Mesenchymal stem cell (in vitro differentiated cells and primary cell): ENCODE measurements at regions not wholly inside any gene's neighbourhood (a gene's known extent, or its start where the extent isn't known, plus 50 kb on each side); places are given as distances from the start of the nearest gene placed in this dataset.

Experiments used
- DNase-seq: peaks from one replicate; pipeline ENCODE4 v3.0.0-alpha.2; 2013
- H2AFZ ChIP-seq: one replicate; pipeline ENCODE4 v1.6.1; 2013; ENCODE audit warnings: low read depth, mild to moderate bottlenecking, control low read depth, inconsistent platforms, low read length, moderate library complexity
- H2AK5ac ChIP-seq: 2 replicates; pipeline ENCODE4 v1.6.1; 2013; ENCODE audit warnings: low read length, moderate library complexity, mild to moderate bottlenecking, inconsistent platforms; ENCODE audit not compliant: severe bottlenecking
- H2BK120ac ChIP-seq: one replicate; pipeline ENCODE4 v1.6.1; 2013; ENCODE audit warnings: low read depth, mild to moderate bottlenecking, inconsistent platforms, low read length, moderate library complexity
- H2BK12ac ChIP-seq, 2 experiments: one replicate each; pipeline ENCODE4 v1.6.1; 2013; ENCODE audit warnings: inconsistent platforms in 2 of 2, low read length in 2 of 2, mild to moderate bottlenecking in 2 of 2, moderate library complexity in 2 of 2, control low read depth in 1 of 2
- H2BK15ac ChIP-seq: one replicate; pipeline ENCODE4 v1.6.1; 2013; ENCODE audit warnings: mild to moderate bottlenecking, low read depth, inconsistent platforms; ENCODE audit not compliant: poor library complexity, severe bottlenecking
- H2BK5ac ChIP-seq: 2 replicates; pipeline ENCODE4 v1.6.1; 2013; ENCODE audit warnings: low read depth, mild to moderate bottlenecking, low read length, control low read depth, inconsistent platforms; ENCODE audit not compliant: poor library complexity, severe bottlenecking
- H3K14ac ChIP-seq, 2 experiments: one replicate each; pipeline ENCODE4 v1.6.1; 2013; ENCODE audit warnings: inconsistent platforms in 2 of 2, low read length in 2 of 2, control low read depth in 1 of 2, mild to moderate bottlenecking in 1 of 2, moderate library complexity in 1 of 2
- H3K18ac ChIP-seq, 2 experiments: one replicate each; pipeline ENCODE4 v1.6.1; 2013; ENCODE audit warnings: inconsistent platforms in 2 of 2, low read length in 2 of 2, control low read depth in 1 of 2, low read depth in 1 of 2, mild to moderate bottlenecking in 1 of 2
- H3K23ac ChIP-seq, 2 experiments: one replicate each; pipeline ENCODE4 v1.6.1; 2013; ENCODE audit warnings: inconsistent platforms in 2 of 2, low read length in 2 of 2, mild to moderate bottlenecking in 2 of 2, moderate library complexity in 2 of 2, control low read depth in 1 of 2
- H3K27ac ChIP-seq: 2 replicates; pipeline ENCODE4 v1.5.1; 2013; ENCODE audit warnings: mild to moderate bottlenecking, moderate library complexity, low read length, control low read depth, inconsistent platforms; ENCODE audit not compliant: poor library complexity, severe bottlenecking
- H3K27me3 ChIP-seq, 2 experiments: 2 replicates each; pipeline versions ENCODE4 v1.6.1 to v1.7.0; 2013; ENCODE audit warnings: low read length in 2 of 2, mild to moderate bottlenecking in 2 of 2, moderate library complexity in 2 of 2, control low read depth in 1 of 2, inconsistent platforms in 1 of 2; ENCODE audit not compliant: control insufficient read depth in 1 of 2, insufficient read depth in 1 of 2
- H3K36me3 ChIP-seq, 2 experiments: 2 replicates each; pipeline versions ENCODE4 v1.6.1 to v1.7.0; 2013; ENCODE audit warnings: low read length in 2 of 2, control low read depth in 1 of 2, inconsistent platforms in 1 of 2, low read depth in 1 of 2, mild to moderate bottlenecking in 1 of 2; ENCODE audit not compliant: insufficient read depth in 2 of 2, control insufficient read depth in 1 of 2
- H3K4ac ChIP-seq, 2 experiments: one replicate each; pipeline ENCODE4 v1.6.1; 2013; ENCODE audit warnings: inconsistent platforms in 2 of 2, low read length in 2 of 2, mild to moderate bottlenecking in 2 of 2, moderate library complexity in 2 of 2, control low read depth in 1 of 2, low read depth in 1 of 2
- H3K4me1 ChIP-seq: 2 replicates; pipeline ENCODE4 v1.6.1; 2013; ENCODE audit warnings: low read depth, low read length, control low read depth; ENCODE audit not compliant: control insufficient read depth, insufficient read depth
- H3K4me2 ChIP-seq: 2 replicates; pipeline ENCODE4 v1.6.1; 2013; ENCODE audit warnings: low read length, mild to moderate bottlenecking, inconsistent platforms; ENCODE audit not compliant: poor library complexity, severe bottlenecking
- H3K4me3 ChIP-seq, 2 experiments: 2 replicates each; pipeline versions ENCODE4 v1.5.1 to v1.7.0; 2013; ENCODE audit warnings: low read length in 2 of 2, mild to moderate bottlenecking in 2 of 2, control low read depth in 1 of 2, low read depth in 1 of 2; ENCODE audit not compliant: insufficient read depth in 1 of 2
- H3K79me1 ChIP-seq: replicated peaks from 2 replicates; pipeline ENCODE4 v1.6.1; 2013; ENCODE audit warnings: mild to moderate bottlenecking, control low read depth, low read length, inconsistent platforms; ENCODE audit not compliant: poor library complexity, severe bottlenecking
- H3K9ac ChIP-seq: 2 replicates; pipeline ENCODE4 v1.7.0; 2013; ENCODE audit warnings: mild to moderate bottlenecking, low read length, moderate library complexity
- H3K9me3 ChIP-seq: 2 replicates; pipeline ENCODE4 v1.7.0; 2013; ENCODE audit warnings: mild to moderate bottlenecking, low read length; ENCODE audit not compliant: control insufficient read depth
- H4K8ac ChIP-seq: one replicate; pipeline ENCODE4 v1.6.1; 2013; ENCODE audit warnings: inconsistent platforms, mild to moderate bottlenecking, low read length, moderate library complexity
- H4K91ac ChIP-seq: one replicate; pipeline ENCODE4 v1.6.1; 2013; ENCODE audit warnings: mild to moderate bottlenecking, low read length, inconsistent platforms
- WGBS: methylation state at CpG from one replicate; pipeline ENCODE4 v1.1.7; 2013; ENCODE audit warnings: mixed read lengths; 5-methylcytosine and 5-hydroxymethylcytosine counted together

GRCh38 chr12:98149691-98150210 lies 365.6 kb upstream of the TMPO start:
- Histone ChIP-seq H3K4me1 (no peaks in the 10 kb centered on the region), H2BK12ac (no peak overlapping the region), H3K23ac (no peak overlapping the region), H4K91ac (no peak overlapping the region), H3K4me3 (no peak overlapping the region), H2BK15ac (no peak overlapping the region), H3K18ac (no peak overlapping the region), H2AFZ (no peak overlapping the region), H3K4ac (no peak overlapping the region), H4K8ac (no peak overlapping the region), H3K4me2 (no peak overlapping the region), H3K36me3 (no peaks in the 10 kb centered on the region), H3K79me1 (no peaks in the 10 kb centered on the region), H2BK5ac (no peak overlapping the region), H3K9me3 (no peaks in the 10 kb centered on the region), H3K27ac (no peak overlapping the region), H2BK120ac (no peak overlapping the region), H3K9ac (no peak overlapping the region), H3K14ac (no peak overlapping the region), H2AK5ac (no peak overlapping the region), H3K27me3 (no peaks in the 10 kb centered on the region)
- 75% methylated on average over 4 of the region's 4 CpGs for WGBS
- DNase-seq, result no peak

- no peak overlapping the region for H3K4me3 ChIP-seq
- no peak overlapping the region for H2BK120ac ChIP-seq
- no peak overlapping the region for H3K18ac ChIP-seq
- H4K8ac ChIP-seq, result no peak overlapping the region
- H3K4ac ChIP-seq, result no peak overlapping the region
- H3K27ac ChIP-seq, result no peak overlapping the region
- no peak for DNase-seq
- H4K91ac ChIP-seq, result no peak overlapping the region
- no peak overlapping the region for H3K14ac ChIP-seq
- H3K4me1 ChIP-seq, result no peaks in the 10 kb centered on the region
- no peaks in the 10 kb centered on the region for H3K9me3 ChIP-seq
- no peak overlapping the region for H2BK5ac ChIP-seq
- no peak overlapping the region for H3K4me2 ChIP-seq
- no peaks in the 10 kb centered on the region for H3K36me3 ChIP-seq
- H2AK5ac ChIP-seq, result no peak overlapping the region
- H2AFZ ChIP-seq, result no peak overlapping the region
- no peaks in the 10 kb centered on the region for H3K79me1 ChIP-seq
- no peak overlapping the region for H3K9ac ChIP-seq
- no peak overlapping the region for H3K23ac ChIP-seq
- 66% methylated on average over 3 of the region's 4 CpGs for WGBS
- H2BK12ac ChIP-seq, result no peak overlapping the region
- H2BK15ac ChIP-seq, result no peak overlapping the region
- peaks cover 0 to 5% of the 10 kb centered on the region in 2 experiments for H3K27me3 ChIP-seq
These were observed 364.2 kb upstream of the TMPO start for GRCh38 chr12:98151105-98151590.

GRCh38 chr12:98151984-98152383 lies 363.4 kb upstream of the TMPO start:
- no peak overlapping the region for H3K23ac ChIP-seq
- H3K4ac ChIP-seq, result no peak overlapping the region
- H3K14ac ChIP-seq, result no peak overlapping the region
- no peaks in the 10 kb centered on the region for H3K79me1 ChIP-seq
- no peak overlapping the region for H2AK5ac ChIP-seq
- no peak overlapping the region for H2BK5ac ChIP-seq
- no peaks in the 10 kb centered on the region for H3K36me3 ChIP-seq
- DNase-seq, result no peak
- H3K27ac ChIP-seq, result no peak overlapping the region
- no peak overlapping the region for H3K4me2 ChIP-seq
- no peaks in the 10 kb centered on the region for H3K4me1 ChIP-seq
- H3K9me3 ChIP-seq, result no peaks in the 10 kb centered on the region
- no peak overlapping the region for H2BK12ac ChIP-seq
- H2AFZ ChIP-seq, result no peak overlapping the region
- no peak overlapping the region for H4K8ac ChIP-seq
- peaks cover 0 to 10% of the 10 kb centered on the region in 2 experiments for H3K27me3 ChIP-seq
- 38% methylated on average over 1 of the region's 1 CpG for WGBS
- no peak overlapping the region for H3K4me3 ChIP-seq
- H2BK120ac ChIP-seq, result no peak overlapping the region
- H3K9ac ChIP-seq, result no peak overlapping the region
- H3K18ac ChIP-seq, result no peak overlapping the region
- no peak overlapping the region for H2BK15ac ChIP-seq
- no peak overlapping the region for H4K91ac ChIP-seq

GRCh38 chr12:98154850-98155249 lies 360.5 kb upstream of the TMPO start:
- Histone ChIP-seq H4K8ac (no peak overlapping the region), H3K14ac (no peak overlapping the region), H2AFZ (no peak overlapping the region), H3K4me2 (no peak overlapping the region), H3K27me3 (peaks cover 0 to 10% of the 10 kb centered on the region in 2 experiments), H2AK5ac (no peak overlapping the region), H3K4ac (no peak overlapping the region), H3K4me3 (no peak overlapping the region), H3K27ac (no peak overlapping the region), H3K79me1 (no peaks in the 10 kb centered on the region), H2BK15ac (no peak overlapping the region), H3K18ac (no peak overlapping the region), H3K23ac (no peak overlapping the region), H3K4me1 (no peaks in the 10 kb centered on the region), H2BK5ac (no peak overlapping the region), H2BK12ac (no peak overlapping the region), H4K91ac (no peak overlapping the region), H2BK120ac (no peak overlapping the region), H3K36me3 (no peaks in the 10 kb centered on the region), H3K9ac (no peak overlapping the region), H3K9me3 (no peaks in the 10 kb centered on the region)
- 15% methylated on average over 4 of the region's 4 CpGs for WGBS
- DNase-seq, result no peak
